Liver (tissue), 8 donors: ENCODE measurements at regions not wholly inside any gene's neighbourhood (a gene's known extent, or its start where the extent isn't known, plus 50 kb on each side); places are given as distances from the start of the nearest gene placed in this dataset.

Source experiments
- DNase-seq: peaks from one replicate; pipeline ENCODE4 v3.0.0-alpha.2; 2017; ENCODE audit warnings: low spot score
- H3K27ac ChIP-seq, 2 donors: one replicate each; pipeline ENCODE4 v1.7.0; 2013; ENCODE audit warnings: inconsistent platforms in 2 of 2, low read length in 2 of 2, control low read depth in 1 of 2, low read depth in 1 of 2, mild to moderate bottlenecking in 1 of 2
- H3K27me3 ChIP-seq, 4 donors: one replicate each; pipeline versions ENCODE4 v1.6.1 to v1.7.0; 2013; ENCODE audit warnings: low read length in 3 of 4, inconsistent platforms in 1 of 4, mild to moderate bottlenecking in 1 of 4, moderate library complexity in 1 of 4; ENCODE audit not compliant: control insufficient read depth in 4 of 4, insufficient read depth in 4 of 4
- H3K36me3 ChIP-seq, 4 donors: one replicate each; pipeline versions ENCODE4 v1.6.1 to v1.7.0; 2013; ENCODE audit warnings: low read length in 3 of 4, mild to moderate bottlenecking in 3 of 4, low read depth in 1 of 4, moderate library complexity in 1 of 4; ENCODE audit not compliant: control insufficient read depth in 4 of 4, insufficient read depth in 3 of 4
- H3K4me1 ChIP-seq, 4 donors: one replicate each; pipeline versions ENCODE4 v1.6.1 to v1.7.0; 2013; ENCODE audit warnings: low read length in 3 of 4, mild to moderate bottlenecking in 3 of 4, moderate library complexity in 1 of 4; ENCODE audit not compliant: control insufficient read depth in 4 of 4, insufficient read depth in 4 of 4
- H3K4me3 ChIP-seq, 3 donors: one replicate each; pipeline versions ENCODE4 v1.6.1 to v1.7.0; 2013; ENCODE audit warnings: low read length in 3 of 3, control low read depth in 1 of 3, low read depth in 1 of 3, mild to moderate bottlenecking in 1 of 3
- H3K9ac ChIP-seq, 2 donors: one replicate each; pipeline ENCODE4 v1.7.0; 2013; ENCODE audit warnings: low read length in 2 of 2, mild to moderate bottlenecking in 2 of 2, moderate library complexity in 2 of 2, control low read depth in 1 of 2, low read depth in 1 of 2
- H3K9me3 ChIP-seq, 4 donors: one replicate each; pipeline versions ENCODE4 v1.6.1 to v1.7.0; 2013; ENCODE audit warnings: low read length in 3 of 4; ENCODE audit not compliant: control insufficient read depth in 4 of 4
- ATF3 ChIP-seq: IDR thresholded peaks from 2 replicates; pipeline ENCODE4 v1.6.1; 2016; ENCODE audit warnings: antibody characterized with exemption
- EGR1 ChIP-seq, 2 donors: IDR thresholded peaks; 2 replicates each; pipeline ENCODE4 v1.6.1; 2016 to 2018; ENCODE audit warnings: antibody characterized with exemption in 2 of 2, low read depth in 2 of 2
- FOXA1 ChIP-seq: IDR thresholded peaks from 2 replicates; pipeline ENCODE4 v1.6.1; 2016; ENCODE audit warnings: antibody characterized with exemption
- FOXA2 ChIP-seq: IDR thresholded peaks from 2 replicates; pipeline ENCODE4 v1.6.1; 2016; ENCODE audit warnings: antibody characterized with exemption
- GABPA ChIP-seq, 2 donors: IDR thresholded peaks in 1 of 2; conservative IDR thresholded peaks in 1 of 2; 2 replicates each; pipeline ENCODE4 v1.6.1; 2016; ENCODE audit warnings: antibody characterized with exemption in 2 of 2, mild to moderate bottlenecking in 1 of 2, moderate library complexity in 1 of 2
- HNF4G ChIP-seq: IDR thresholded peaks from 2 replicates; pipeline ENCODE4 v1.6.1; 2016; ENCODE audit warnings: antibody characterized with exemption
- JUND ChIP-seq, 2 donors: IDR thresholded peaks; 2 replicates each; pipeline ENCODE4 v1.6.1; 2016; ENCODE audit warnings: antibody characterized with exemption in 2 of 2
- NR2F2 ChIP-seq: IDR thresholded peaks from 2 replicates; pipeline ENCODE4 v1.6.1; 2016; ENCODE audit warnings: antibody characterized with exemption
- RAD21 ChIP-seq, 2 donors: IDR thresholded peaks; 2 replicates each; pipeline ENCODE4 v1.6.1; 2016; ENCODE audit warnings: antibody characterized with exemption in 2 of 2, mild to moderate bottlenecking in 2 of 2
- RXRA ChIP-seq, 2 donors: IDR thresholded peaks; 2 replicates each; pipeline ENCODE4 v1.6.1; 2017 to 2018; ENCODE audit warnings: antibody characterized with exemption in 2 of 2, mild to moderate bottlenecking in 1 of 2
- SP1 ChIP-seq: IDR thresholded peaks from 2 replicates; pipeline ENCODE4 v1.6.1; 2018; ENCODE audit warnings: antibody characterized with exemption, mild to moderate bottlenecking
- TAF1 ChIP-seq: conservative IDR thresholded peaks from 2 replicates; pipeline ENCODE4 v1.6.1; 2016; ENCODE audit warnings: antibody characterized with exemption, mild to moderate bottlenecking
- YY1 ChIP-seq: IDR thresholded peaks from 2 replicates; pipeline ENCODE4 v1.6.1; 2016; ENCODE audit warnings: antibody characterized with exemption, mild to moderate bottlenecking
- WGBS: extraction: QIAGEN DNeasy Blood & Tissue Kit; methylation state at CpG from one replicate; pipeline ENCODE4 v1.1.7; 2013; 5-methylcytosine and 5-hydroxymethylcytosine counted together
- TF ChIP-seq, protein P1 (sequence below): IDR thresholded peaks from 2 replicates; pipeline ENCODE4 v1.6.1; 2016; ENCODE audit warnings: antibody characterized with exemption, mild to moderate bottlenecking
- TF ChIP-seq, protein P2 (sequence below): fragments of 150-350 bp; IDR thresholded peaks from 2 replicates; pipeline ENCODE4 v1.5.1; 2017; ENCODE audit warnings: improper control_type of control experiment, low read depth, low read length; ENCODE audit not compliant: missing input control
- TF ChIP-seq, protein P3 (sequence below): IDR thresholded peaks from 2 replicates; pipeline ENCODE4 v1.6.1; 2016; ENCODE audit warnings: antibody characterized with exemption
- TF ChIP-seq, protein P4 (sequence below): IDR thresholded peaks from 2 replicates; pipeline ENCODE4 v1.6.1; 2016; ENCODE audit warnings: antibody characterized with exemption
- donor health status: healthy.
- donor health status: healthy.
- donor health status: healthy.
- donor health status: healthy.
- donor health status: healthy.

- Histone ChIP-seq H3K4me1 (no peaks in the 10 kb centered on the region), H3K27ac (no peak overlapping the region), H3K9me3 (no peaks in the 10 kb centered on the region), H3K9ac (no peak overlapping the region), H3K27me3 (peaks cover 0 to 3% (median 0%) of the 10 kb centered on the region in 4 donors), H3K4me3 (no peak overlapping the region), H3K36me3 (no peaks in the 10 kb centered on the region)
- no peak for DNase-seq
- WGBS = 75% methylated on average over 3 of the region's 3 CpGs
- TF ChIP-seq EGR1 (IDR thresholded peaks at IDR 0.05; ENCODE audit: low read depth in 2 of 2) = no peak
- TF ChIP-seq ATF3 = no peak
- TF ChIP-seq RAD21 (IDR thresholded peaks at IDR 0.05) = no peak
- TF ChIP-seq, protein P1, sequence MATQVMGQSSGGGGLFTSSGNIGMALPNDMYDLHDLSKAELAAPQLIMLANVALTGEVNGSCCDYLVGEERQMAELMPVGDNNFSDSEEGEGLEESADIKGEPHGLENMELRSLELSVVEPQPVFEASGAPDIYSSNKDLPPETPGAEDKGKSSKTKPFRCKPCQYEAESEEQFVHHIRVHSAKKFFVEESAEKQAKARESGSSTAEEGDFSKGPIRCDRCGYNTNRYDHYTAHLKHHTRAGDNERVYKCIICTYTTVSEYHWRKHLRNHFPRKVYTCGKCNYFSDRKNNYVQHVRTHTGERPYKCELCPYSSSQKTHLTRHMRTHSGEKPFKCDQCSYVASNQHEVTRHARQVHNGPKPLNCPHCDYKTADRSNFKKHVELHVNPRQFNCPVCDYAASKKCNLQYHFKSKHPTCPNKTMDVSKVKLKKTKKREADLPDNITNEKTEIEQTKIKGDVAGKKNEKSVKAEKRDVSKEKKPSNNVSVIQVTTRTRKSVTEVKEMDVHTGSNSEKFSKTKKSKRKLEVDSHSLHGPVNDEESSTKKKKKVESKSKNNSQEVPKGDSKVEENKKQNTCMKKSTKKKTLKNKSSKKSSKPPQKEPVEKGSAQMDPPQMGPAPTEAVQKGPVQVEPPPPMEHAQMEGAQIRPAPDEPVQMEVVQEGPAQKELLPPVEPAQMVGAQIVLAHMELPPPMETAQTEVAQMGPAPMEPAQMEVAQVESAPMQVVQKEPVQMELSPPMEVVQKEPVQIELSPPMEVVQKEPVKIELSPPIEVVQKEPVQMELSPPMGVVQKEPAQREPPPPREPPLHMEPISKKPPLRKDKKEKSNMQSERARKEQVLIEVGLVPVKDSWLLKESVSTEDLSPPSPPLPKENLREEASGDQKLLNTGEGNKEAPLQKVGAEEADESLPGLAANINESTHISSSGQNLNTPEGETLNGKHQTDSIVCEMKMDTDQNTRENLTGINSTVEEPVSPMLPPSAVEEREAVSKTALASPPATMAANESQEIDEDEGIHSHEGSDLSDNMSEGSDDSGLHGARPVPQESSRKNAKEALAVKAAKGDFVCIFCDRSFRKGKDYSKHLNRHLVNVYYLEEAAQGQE = no peak
- TF ChIP-seq, protein P2, sequence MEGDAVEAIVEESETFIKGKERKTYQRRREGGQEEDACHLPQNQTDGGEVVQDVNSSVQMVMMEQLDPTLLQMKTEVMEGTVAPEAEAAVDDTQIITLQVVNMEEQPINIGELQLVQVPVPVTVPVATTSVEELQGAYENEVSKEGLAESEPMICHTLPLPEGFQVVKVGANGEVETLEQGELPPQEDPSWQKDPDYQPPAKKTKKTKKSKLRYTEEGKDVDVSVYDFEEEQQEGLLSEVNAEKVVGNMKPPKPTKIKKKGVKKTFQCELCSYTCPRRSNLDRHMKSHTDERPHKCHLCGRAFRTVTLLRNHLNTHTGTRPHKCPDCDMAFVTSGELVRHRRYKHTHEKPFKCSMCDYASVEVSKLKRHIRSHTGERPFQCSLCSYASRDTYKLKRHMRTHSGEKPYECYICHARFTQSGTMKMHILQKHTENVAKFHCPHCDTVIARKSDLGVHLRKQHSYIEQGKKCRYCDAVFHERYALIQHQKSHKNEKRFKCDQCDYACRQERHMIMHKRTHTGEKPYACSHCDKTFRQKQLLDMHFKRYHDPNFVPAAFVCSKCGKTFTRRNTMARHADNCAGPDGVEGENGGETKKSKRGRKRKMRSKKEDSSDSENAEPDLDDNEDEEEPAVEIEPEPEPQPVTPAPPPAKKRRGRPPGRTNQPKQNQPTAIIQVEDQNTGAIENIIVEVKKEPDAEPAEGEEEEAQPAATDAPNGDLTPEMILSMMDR = no peak
- TF ChIP-seq GABPA (IDR thresholded peaks at IDR 0.05 in 1 of 2, conservative IDR thresholded peaks at IDR 0.05 in 1 of 2) = no peak
- TF ChIP-seq, protein P3, sequence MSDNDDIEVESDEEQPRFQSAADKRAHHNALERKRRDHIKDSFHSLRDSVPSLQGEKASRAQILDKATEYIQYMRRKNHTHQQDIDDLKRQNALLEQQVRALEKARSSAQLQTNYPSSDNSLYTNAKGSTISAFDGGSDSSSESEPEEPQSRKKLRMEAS = no peak
- no peak for TF ChIP-seq JUND (IDR thresholded peaks at IDR 0.05)
- no peak for TF ChIP-seq RXRA (IDR thresholded peaks at IDR 0.05)
- no peak for TF ChIP-seq YY1
These were observed 126.3 kb upstream of the RXFP1 start for GRCh38 chr4:158395343-158395742.

GRCh38 chr4:158395889-158396288 is 125.8 kb upstream of the RXFP1 start:
- no peak overlapping the region for H3K4me3 ChIP-seq
- WGBS = 57% methylated on average over 2 of the region's 2 CpGs
- H3K4me1 ChIP-seq = no peaks in the 10 kb centered on the region
- DNase-seq = no peak
- H3K27ac ChIP-seq = no peak overlapping the region
- H3K9me3 ChIP-seq = no peaks in the 10 kb centered on the region
- H3K36me3 ChIP-seq = no peaks in the 10 kb centered on the region
- TF ChIP-seq JUND (IDR thresholded peaks at IDR 0.05) = no peak
- no peak for TF ChIP-seq TAF1
- TF ChIP-seq RAD21 (IDR thresholded peaks at IDR 0.05) = no peak
- TF ChIP-seq, protein P1 = no peak
- TF ChIP-seq, protein P4, sequence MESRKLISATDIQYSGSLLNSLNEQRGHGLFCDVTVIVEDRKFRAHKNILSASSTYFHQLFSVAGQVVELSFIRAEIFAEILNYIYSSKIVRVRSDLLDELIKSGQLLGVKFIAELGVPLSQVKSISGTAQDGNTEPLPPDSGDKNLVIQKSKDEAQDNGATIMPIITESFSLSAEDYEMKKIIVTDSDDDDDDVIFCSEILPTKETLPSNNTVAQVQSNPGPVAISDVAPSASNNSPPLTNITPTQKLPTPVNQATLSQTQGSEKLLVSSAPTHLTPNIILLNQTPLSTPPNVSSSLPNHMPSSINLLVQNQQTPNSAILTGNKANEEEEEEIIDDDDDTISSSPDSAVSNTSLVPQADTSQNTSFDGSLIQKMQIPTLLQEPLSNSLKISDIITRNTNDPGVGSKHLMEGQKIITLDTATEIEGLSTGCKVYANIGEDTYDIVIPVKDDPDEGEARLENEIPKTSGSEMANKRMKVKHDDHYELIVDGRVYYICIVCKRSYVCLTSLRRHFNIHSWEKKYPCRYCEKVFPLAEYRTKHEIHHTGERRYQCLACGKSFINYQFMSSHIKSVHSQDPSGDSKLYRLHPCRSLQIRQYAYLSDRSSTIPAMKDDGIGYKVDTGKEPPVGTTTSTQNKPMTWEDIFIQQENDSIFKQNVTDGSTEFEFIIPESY = no peak
- no peak for TF ChIP-seq FOXA1
- no peak for TF ChIP-seq YY1
- no peak for TF ChIP-seq ATF3
- no peak for TF ChIP-seq GABPA (IDR thresholded peaks at IDR 0.05 in 1 of 2, conservative IDR thresholded peaks at IDR 0.05 in 1 of 2)
- TF ChIP-seq, protein P3 = no peak
- no peak for TF ChIP-seq NR2F2
- no peak for TF ChIP-seq FOXA2
- TF ChIP-seq RXRA (IDR thresholded peaks at IDR 0.05) = no peak
- no peak for TF ChIP-seq SP1
- no peak for TF ChIP-seq HNF4G
- H3K27me3 ChIP-seq = peaks cover 0 to 3% (median 0%) of the 10 kb centered on the region in 4 donors
- H3K9ac ChIP-seq = no peak overlapping the region
